HEK293 (cell line): ENCODE measurements at regions not wholly inside any gene's neighbourhood (a gene's known extent, or its start where the extent isn't known, plus 50 kb on each side); places are given as distances from the start of the nearest gene placed in this dataset.

Experiments used
- CTCF ChIP-seq: fragments of 450-650 bp; formaldehyde crosslinking; IDR thresholded peaks from 2 replicates; pipeline ENCODE4 v1.5.1; 2016; ENCODE audit warnings: missing biosample characterization, missing genetic modification characterization
- FEZF1 ChIP-seq: fragments of 450-650 bp; formaldehyde crosslinking; IDR thresholded peaks from 2 replicates; pipeline ENCODE4 v1.5.1; 2016; ENCODE audit warnings: missing biosample characterization, missing genetic modification characterization
- GLI4 ChIP-seq: fragments of 450-650 bp; formaldehyde crosslinking; IDR thresholded peaks from 2 replicates; pipeline ENCODE4 v1.5.1; 2016; ENCODE audit warnings: missing biosample characterization, missing genetic modification characterization
- PRDM10 ChIP-seq: fragments of 450-650 bp; formaldehyde crosslinking; IDR thresholded peaks from 2 replicates; pipeline ENCODE4 v1.5.1; 2016; ENCODE audit warnings: missing biosample characterization, missing genetic modification characterization
- REST ChIP-seq: fragments of 450-650 bp; formaldehyde crosslinking; IDR thresholded peaks from 2 replicates; pipeline ENCODE4 v1.5.1; 2016; ENCODE audit warnings: missing biosample characterization, missing genetic modification characterization
- SP2 ChIP-seq: fragments of 450-650 bp; formaldehyde crosslinking; IDR thresholded peaks from 2 replicates; pipeline ENCODE4 v1.5.1; 2016; ENCODE audit warnings: missing biosample characterization, missing genetic modification characterization
- SP3 ChIP-seq: fragments of 450-650 bp; formaldehyde crosslinking; IDR thresholded peaks from 2 replicates; pipeline ENCODE4 v1.5.1; 2016; ENCODE audit warnings: missing biosample characterization, missing genetic modification characterization
- YY1 ChIP-seq: fragments of 450-650 bp; formaldehyde crosslinking; IDR thresholded peaks from 2 replicates; pipeline ENCODE4 v1.5.1; 2018; ENCODE audit warnings: missing biosample characterization, missing genetic modification characterization
- ZNF16 ChIP-seq: fragments of 450-650 bp; formaldehyde crosslinking; IDR thresholded peaks from 2 replicates; pipeline ENCODE4 v1.5.1; 2016; ENCODE audit warnings: low read depth, missing biosample characterization, missing genetic modification characterization
- ZNF292 ChIP-seq: fragments of 450-650 bp; formaldehyde crosslinking; IDR thresholded peaks from 2 replicates; pipeline ENCODE4 v1.5.1; 2016; ENCODE audit warnings: low read depth, missing biosample characterization, missing genetic modification characterization, borderline replicate concordance
- ZNF530 ChIP-seq: fragments of 450-650 bp; formaldehyde crosslinking; IDR thresholded peaks from 2 replicates; pipeline ENCODE4 v1.5.1; 2016; ENCODE audit warnings: low read depth, missing biosample characterization, missing genetic modification characterization
- ZNF621 ChIP-seq: fragments of 450-650 bp; formaldehyde crosslinking; IDR thresholded peaks from 2 replicates; pipeline ENCODE4 v1.5.1; 2017; ENCODE audit warnings: missing biosample characterization, missing genetic modification characterization

- no peak for TF ChIP-seq ZNF621 (tag by site-specific recombination)
- TF ChIP-seq YY1 (tag by site-specific recombination), result no peak
- no peak for TF ChIP-seq ZNF292
- no peak for TF ChIP-seq CTCF (tag by site-specific recombination)
- no peak for TF ChIP-seq SP2
- TF ChIP-seq ZNF16 (tag by site-specific recombination), result no peak
- TF ChIP-seq REST, result no peak
- no peak for TF ChIP-seq SP3
- no peak for TF ChIP-seq ZNF530 (tag by site-specific recombination)
- TF ChIP-seq PRDM10 (tag by site-specific recombination), result no peak
- no peak for TF ChIP-seq GLI4 (tag by site-specific recombination)
- no peak for TF ChIP-seq FEZF1
Measured at GRCh38 chr3:55169161-55169560, 241.3 kb upstream of the LRTM1 start.
